Calu3 (cell line): ENCODE measurements at regions not wholly inside any gene's neighbourhood (a gene's known extent, or its start where the extent isn't known, plus 50 kb on each side); places are given as distances from the start of the nearest gene placed in this dataset.

Experiments used
- BruUV-seq: library from RNA; stranded (reverse); fragments of 400-500 nt; replicated peaks from 2 replicates; lab custom pipeline; 2021; lab: Mats Ljungman, UMichigan
- CTCF ChIA-PET: fragments of 300-600 bp; sonication (Branson Sonifier 250); formaldehyde crosslinking; loops from one replicate; lab custom pipeline; 2022; ENCODE audit warnings: antibody characterized with exemption; lab: Charles Lee
- DNase-seq: peaks from one replicate; pipeline ENCODE4 v3.0.0; 2022
- H3K27ac Mint-ChIP-seq: one replicate; pipeline ENCODE4 v1.8.0; 2022; ENCODE audit warnings: mixed read lengths; ENCODE audit not compliant: unreplicated experiment
- H3K27me3 Mint-ChIP-seq: one replicate; pipeline ENCODE4 v1.8.0; 2022; ENCODE audit warnings: mixed read lengths; ENCODE audit not compliant: unreplicated experiment
- H3K36me3 Mint-ChIP-seq: one replicate; pipeline ENCODE4 v1.8.0; 2022; ENCODE audit warnings: mild to moderate bottlenecking, moderate library complexity, mixed read lengths; ENCODE audit not compliant: insufficient read depth, unreplicated experiment
- H3K4me1 Mint-ChIP-seq: one replicate; pipeline ENCODE4 v1.8.0; 2022; ENCODE audit warnings: mild to moderate bottlenecking, low read depth, mixed read lengths; ENCODE audit not compliant: unreplicated experiment
- H3K4me3 Mint-ChIP-seq: one replicate; pipeline ENCODE4 v1.8.0; 2022; ENCODE audit warnings: mild to moderate bottlenecking, low read depth, moderate library complexity, mixed read lengths; ENCODE audit not compliant: unreplicated experiment
- H3K9me3 Mint-ChIP-seq: one replicate; pipeline ENCODE4 v1.8.0; 2022; ENCODE audit warnings: low read depth, mixed read lengths; ENCODE audit not compliant: unreplicated experiment
- intact Hi-C: fragments of 100-400 bp; cut with micrococcal nuclease; formaldehyde crosslinking; loops from one replicate; pipeline ENCODE4 v1.10.0; 2022; ENCODE audit not compliant: unreplicated experiment
- TF ChIP-seq, protein P1 (sequence below): fragments of 200-600 bp; IDR thresholded peaks from one replicate; pipeline ENCODE4 v1.8.0; 2022; ENCODE audit warnings: antibody characterized with exemption; ENCODE audit not compliant: unreplicated experiment

DNA sequence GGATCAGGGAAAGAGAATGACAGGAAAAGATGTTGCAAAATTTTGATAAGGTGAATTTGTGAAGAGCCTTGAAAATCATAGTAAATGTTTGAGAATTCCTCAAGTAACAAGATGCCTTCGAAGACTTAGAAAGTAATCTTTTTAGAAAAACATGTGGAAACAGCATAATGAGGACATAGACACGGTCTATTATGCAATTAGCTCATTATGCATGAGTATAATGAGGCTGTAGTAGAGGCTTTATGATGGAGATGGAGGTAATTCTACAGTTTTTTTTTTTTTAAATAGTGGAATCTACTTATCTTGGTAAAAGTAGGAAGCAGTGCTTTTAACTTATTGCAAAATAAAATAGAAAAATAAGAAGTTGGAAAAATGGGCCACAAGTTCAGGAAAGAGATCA lies 1329.1 kb upstream of the SPRY2 start:
- CTCF ChIA-PET = no interaction called here
- no peak for DNase-seq
- Mint-ChIP-seq H3K36me3 (no peaks in the 10 kb centered on the region), H3K4me3 (no peak overlapping the region), H3K4me1 (no peaks in the 10 kb centered on the region), H3K9me3 (peaks cover 3% of the 10 kb centered on the region), H3K27me3 (no peaks in the 10 kb centered on the region), H3K27ac (no peak overlapping the region)
- TF ChIP-seq, protein P1, sequence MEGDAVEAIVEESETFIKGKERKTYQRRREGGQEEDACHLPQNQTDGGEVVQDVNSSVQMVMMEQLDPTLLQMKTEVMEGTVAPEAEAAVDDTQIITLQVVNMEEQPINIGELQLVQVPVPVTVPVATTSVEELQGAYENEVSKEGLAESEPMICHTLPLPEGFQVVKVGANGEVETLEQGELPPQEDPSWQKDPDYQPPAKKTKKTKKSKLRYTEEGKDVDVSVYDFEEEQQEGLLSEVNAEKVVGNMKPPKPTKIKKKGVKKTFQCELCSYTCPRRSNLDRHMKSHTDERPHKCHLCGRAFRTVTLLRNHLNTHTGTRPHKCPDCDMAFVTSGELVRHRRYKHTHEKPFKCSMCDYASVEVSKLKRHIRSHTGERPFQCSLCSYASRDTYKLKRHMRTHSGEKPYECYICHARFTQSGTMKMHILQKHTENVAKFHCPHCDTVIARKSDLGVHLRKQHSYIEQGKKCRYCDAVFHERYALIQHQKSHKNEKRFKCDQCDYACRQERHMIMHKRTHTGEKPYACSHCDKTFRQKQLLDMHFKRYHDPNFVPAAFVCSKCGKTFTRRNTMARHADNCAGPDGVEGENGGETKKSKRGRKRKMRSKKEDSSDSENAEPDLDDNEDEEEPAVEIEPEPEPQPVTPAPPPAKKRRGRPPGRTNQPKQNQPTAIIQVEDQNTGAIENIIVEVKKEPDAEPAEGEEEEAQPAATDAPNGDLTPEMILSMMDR = no peak
- intact Hi-C loops = no loop called here
- no TSS peak for BruUV-seq

DNA sequence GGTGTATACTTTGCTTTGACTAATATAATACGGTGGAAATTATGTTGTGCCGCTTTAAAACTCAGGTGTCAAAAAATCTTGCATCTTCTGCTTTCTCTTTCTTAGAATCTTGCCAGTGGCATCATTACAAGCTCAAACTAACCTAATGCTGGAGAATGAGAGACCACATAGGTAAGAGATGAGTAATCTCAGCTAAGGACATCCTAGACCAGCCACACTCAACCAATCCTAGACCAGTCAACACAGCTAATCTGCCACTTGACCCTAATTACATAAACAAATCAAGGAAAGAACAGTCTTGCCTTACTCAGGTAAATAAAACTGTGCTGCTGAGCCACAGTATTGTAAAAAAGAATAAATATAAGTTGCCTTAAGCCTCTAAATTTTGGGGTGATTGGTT lies 1323.9 kb upstream of the SPRY2 start:
- DNase-seq = no peak
- no TSS peak for BruUV-seq
- intact Hi-C loops = no loop called here
- TF ChIP-seq, protein P1 = no peak
- CTCF ChIA-PET = no interaction called here
- no peaks in the 10 kb centered on the region for H3K27me3 Mint-ChIP-seq
- H3K4me3 Mint-ChIP-seq = no peak overlapping the region
- no peak overlapping the region for H3K27ac Mint-ChIP-seq
- H3K9me3 Mint-ChIP-seq = peaks cover 3% of the 10 kb centered on the region
- no peaks in the 10 kb centered on the region for H3K36me3 Mint-ChIP-seq
- H3K4me1 Mint-ChIP-seq = no peaks in the 10 kb centered on the region

DNA sequence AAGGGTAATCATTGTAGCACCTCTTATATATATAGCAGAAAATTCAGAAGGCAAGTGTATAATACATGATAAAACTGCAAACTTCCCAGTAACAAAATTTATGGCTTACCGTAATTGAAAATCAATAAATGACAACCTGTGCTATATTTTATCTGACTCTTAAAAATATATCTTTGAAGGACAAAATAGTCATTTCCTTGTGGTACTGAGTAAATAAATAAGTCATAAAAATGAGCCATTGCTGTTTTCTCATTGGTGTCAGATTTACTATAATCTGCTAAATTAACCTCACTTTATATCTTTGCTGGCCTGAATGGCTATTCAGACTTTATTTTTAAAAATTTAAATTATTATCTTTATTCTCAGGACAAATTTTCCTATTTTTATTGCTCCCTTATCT lies 1319.1 kb upstream of the SPRY2 start:
- DNase-seq = no peak
- TF ChIP-seq, protein P1 = no peak
- Mint-ChIP-seq H3K27ac (no peak overlapping the region), H3K36me3 (no peaks in the 10 kb centered on the region), H3K9me3 (no peaks in the 10 kb centered on the region), H3K27me3 (no peaks in the 10 kb centered on the region), H3K4me1 (no peaks in the 10 kb centered on the region), H3K4me3 (no peak overlapping the region)
- intact Hi-C loops = no loop called here
- BruUV-seq = no TSS peak
- CTCF ChIA-PET = no interaction called here

DNA sequence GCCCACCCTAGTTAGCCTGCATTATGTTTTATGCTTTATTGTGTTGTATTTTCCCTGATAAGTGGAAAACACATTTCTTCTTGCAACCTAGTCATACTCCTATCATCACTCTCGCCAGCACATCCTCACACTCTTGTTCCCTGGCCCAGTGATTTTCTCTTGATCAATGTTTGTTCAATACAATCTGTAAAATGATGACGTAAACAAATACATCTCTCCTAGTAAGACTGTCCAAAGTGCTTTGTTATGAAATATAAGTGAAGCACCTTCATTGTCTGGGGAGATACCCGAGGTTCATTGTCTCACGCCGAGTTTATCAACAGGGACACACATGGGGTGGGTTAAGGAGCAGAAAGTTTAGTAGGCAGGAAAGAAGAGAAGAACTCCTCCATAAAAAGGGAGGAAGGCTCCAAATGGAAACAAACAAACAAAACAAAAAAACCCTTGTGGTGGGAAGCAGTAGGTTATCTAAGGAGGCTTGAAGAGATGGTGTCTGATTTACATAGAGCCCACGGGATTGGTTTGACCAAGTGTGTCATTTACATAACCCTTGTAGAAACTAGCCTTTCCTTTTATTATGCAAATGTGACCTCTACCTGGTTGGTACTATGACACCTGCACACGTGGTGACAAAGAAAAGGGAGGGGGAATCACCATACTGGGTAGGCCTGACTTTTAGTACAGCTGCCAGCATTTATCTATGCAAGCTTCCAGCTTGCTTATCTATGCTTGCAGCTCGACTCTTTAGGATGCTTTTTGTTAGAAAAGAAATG lies 1317.9 kb upstream of the SPRY2 start:
- no peak overlapping the region for H3K4me3 Mint-ChIP-seq
- DNase-seq = no peak
- H3K9me3 Mint-ChIP-seq = no peaks in the 10 kb centered on the region
- CTCF ChIA-PET = no interaction called here
- no peaks in the 10 kb centered on the region for H3K4me1 Mint-ChIP-seq
- intact Hi-C loops = no loop called here
- no peak overlapping the region for H3K27ac Mint-ChIP-seq
- no peaks in the 10 kb centered on the region for H3K27me3 Mint-ChIP-seq
- TF ChIP-seq, protein P1 = no peak
- BruUV-seq = no TSS peak
- H3K36me3 Mint-ChIP-seq = no peaks in the 10 kb centered on the region
